CD14-positive monocyte (primary cell): ENCODE measurements at regions not wholly inside any gene's neighbourhood (a gene's known extent, or its start where the extent isn't known, plus 50 kb on each side); places are given as distances from the start of the nearest gene placed in this dataset.

ENCODE experiments used
- DNase-seq, 3 donors: peaks; one replicate each; pipeline ENCODE4 v3.0.0-alpha.2; 2011 to 2022
- H2AFZ ChIP-seq: 2 replicates; pipeline ENCODE4 v1.6.0; 2012; ENCODE audit warnings: mild to moderate bottlenecking, low read depth, low read length, inconsistent platforms; ENCODE audit not compliant: insufficient read depth, poor library complexity, severe bottlenecking
- H3K27ac ChIP-seq, 2 donors: 1 replicate in 1 of 2; 2 replicates in 1 of 2; pipeline ENCODE4 v1.5.1; 2012 to 2013; ENCODE audit warnings: low read length in 2 of 2, control low read depth in 1 of 2, inconsistent platforms in 1 of 2, low read depth in 1 of 2, mild to moderate bottlenecking in 1 of 2
- H3K27me3 ChIP-seq, 2 donors: one replicate each; pipeline versions ENCODE4 v1.6.0 to v1.6.1; 2011 to 2013; ENCODE audit warnings: low read length in 2 of 2; ENCODE audit not compliant: control insufficient read depth in 2 of 2, insufficient read depth in 2 of 2
- H3K36me3 ChIP-seq, 2 donors: replicated peaks in 1 of 2; 1 replicate in 1 of 2; 2 replicates in 1 of 2; pipeline versions ENCODE4 v1.5.1 to v1.6.1; 2012 to 2013; ENCODE audit warnings: low read length in 2 of 2, control low read depth in 1 of 2, inconsistent platforms in 1 of 2, mild to moderate bottlenecking in 1 of 2; ENCODE audit not compliant: insufficient read depth in 2 of 2, control insufficient read depth in 1 of 2
- H3K4me1 ChIP-seq, 2 donors: 1 replicate in 1 of 2; 2 replicates in 1 of 2; pipeline versions ENCODE4 v1.5.1 to v1.6.1; 2012 to 2013; ENCODE audit warnings: low read length in 2 of 2, control low read depth in 1 of 2, inconsistent platforms in 1 of 2, mild to moderate bottlenecking in 1 of 2, moderate library complexity in 1 of 2; ENCODE audit not compliant: insufficient read depth in 2 of 2, control insufficient read depth in 1 of 2
- H3K4me2 ChIP-seq: replicated peaks from 2 replicates; pipeline ENCODE3; 2012; ENCODE audit warnings: low read length, moderate library complexity, mild to moderate bottlenecking; ENCODE audit not compliant: poor library complexity, severe bottlenecking; ENCODE audit errors: extremely low read depth
- H3K4me3 ChIP-seq, 3 experiments: fragments of 200-600 bp in 1 of 3; sonication (generic) in 1 of 3; replicated peaks in 1 of 3; 1 replicate in 2 of 3; 2 replicates in 1 of 3; pipeline ENCODE4 v1.5.1; 2011 to 2013; ENCODE audit warnings: low read length in 3 of 3, mild to moderate bottlenecking in 3 of 3, control low read depth in 2 of 3, low read depth in 2 of 3, inconsistent platforms in 1 of 3, moderate library complexity in 1 of 3
- H3K79me2 ChIP-seq: 2 replicates; pipeline ENCODE4 v1.6.0; 2012; ENCODE audit warnings: mild to moderate bottlenecking, control low read depth, inconsistent platforms, low read length, moderate library complexity; ENCODE audit not compliant: insufficient read depth
- H3K9ac ChIP-seq: 2 replicates; pipeline ENCODE4 v1.6.0; 2017; ENCODE audit warnings: low read length, mild to moderate bottlenecking; ENCODE audit not compliant: insufficient read depth, poor library complexity, severe bottlenecking
- H3K9me3 ChIP-seq, 2 donors: replicated peaks in 1 of 2; 1 replicate in 1 of 2; 2 replicates in 1 of 2; pipeline versions ENCODE4 v1.5.1 to v1.6.1; 2012 to 2013; ENCODE audit warnings: low read length in 2 of 2, control low read depth in 1 of 2; ENCODE audit not compliant: control insufficient read depth in 1 of 2, insufficient read depth in 1 of 2
- H4K20me1 ChIP-seq: 2 replicates; pipeline ENCODE4 v1.6.0; 2012; ENCODE audit warnings: mild to moderate bottlenecking, low read length, control low read depth, moderate library complexity; ENCODE audit not compliant: insufficient read depth
- H3K27ac Mint-ChIP-seq, 7 donors: one replicate each; pipeline ENCODE4 v1.8.0; 2020; ENCODE audit warnings: mild to moderate bottlenecking in 7 of 7, mixed read lengths in 7 of 7, moderate library complexity in 6 of 7, inconsistent platforms in 2 of 7
- H3K27me3 Mint-ChIP-seq, 3 donors: one replicate each; pipeline ENCODE4 v1.8.0; 2021 to 2022; ENCODE audit warnings: low read depth in 3 of 3, mild to moderate bottlenecking in 3 of 3, mixed read lengths in 3 of 3, moderate library complexity in 3 of 3, inconsistent platforms in 1 of 3
- H3K36me3 Mint-ChIP-seq, 2 donors: one replicate each; pipeline ENCODE4 v1.8.0; 2020; ENCODE audit warnings: mixed read lengths in 2 of 2, inconsistent platforms in 1 of 2, mild to moderate bottlenecking in 1 of 2
- H3K4me1 Mint-ChIP-seq: one replicate; pipeline ENCODE4 v1.8.0; 2020; ENCODE audit warnings: mild to moderate bottlenecking, mixed read lengths
- H3K4me3 Mint-ChIP-seq, 2 donors: one replicate each; pipeline ENCODE4 v1.8.0; 2020; ENCODE audit warnings: mild to moderate bottlenecking in 2 of 2, mixed read lengths in 2 of 2, moderate library complexity in 1 of 2
- H3K9me3 Mint-ChIP-seq, 7 donors: one replicate each; pipeline ENCODE4 v1.8.0; 2020 to 2022; ENCODE audit warnings: mixed read lengths in 7 of 7, mild to moderate bottlenecking in 6 of 7, moderate library complexity in 6 of 7, inconsistent platforms in 2 of 7
- CTCF ChIP-seq: fragments of 200-600 bp; IDR thresholded peaks from one replicate; pipeline ENCODE4 v1.8.0; 2022; ENCODE audit warnings: antibody characterized with exemption, mild to moderate bottlenecking
- WGBS: methylation state at CpG from one replicate; pipeline ENCODE4 v1.1.5; 2013; ENCODE audit warnings: missing lambda C conversion rate; ENCODE audit not compliant: insufficient coverage; 5-methylcytosine and 5-hydroxymethylcytosine counted together
- intact Hi-C, 2 donors: fragments of 100-400 bp; cut with micrococcal nuclease; formaldehyde crosslinking; loops; one replicate each; pipeline versions ENCODE4 v1.15.0 to v1.15.1; 2023

DNA sequence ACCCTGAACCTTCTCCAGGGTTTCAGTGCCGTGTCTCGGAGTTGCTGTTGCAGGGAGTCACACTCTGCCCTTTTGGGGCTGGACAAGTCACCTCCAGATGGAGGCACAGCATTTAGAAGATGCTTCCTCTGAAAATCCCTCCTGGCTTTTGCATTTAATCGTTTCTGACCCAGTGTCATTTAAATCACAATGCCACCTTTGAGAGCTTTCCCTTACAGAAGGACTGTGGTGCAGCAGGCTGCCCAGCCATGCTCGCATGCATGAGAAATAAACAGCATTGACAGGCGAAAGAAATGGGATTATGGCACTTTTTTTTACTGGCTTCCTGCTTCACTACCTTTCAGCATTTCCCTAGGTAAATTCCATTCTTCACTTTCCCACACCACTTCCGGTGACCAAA is 113.4 kb upstream of the DYRK2 start:
- H2AFZ ChIP-seq, result no peak overlapping the region
- intact Hi-C loops, result no loop called here
- H3K9me3 ChIP-seq, result no peaks in the 10 kb centered on the region
- H3K79me2 ChIP-seq, result no peaks in the 10 kb centered on the region
- H3K4me3 ChIP-seq, result no peak overlapping the region
- no peaks in the 10 kb centered on the region for H3K27me3 ChIP-seq
- DNase-seq, result no peak
- no peaks in the 10 kb centered on the region for H3K4me1 Mint-ChIP-seq
- 90% methylated on average over 4 of the region's 6 CpGs for WGBS
- H3K9ac ChIP-seq, result no peak overlapping the region
- H3K27ac ChIP-seq, result no peak overlapping the region
- H3K27me3 Mint-ChIP-seq, result peaks cover 0 to 2% (median 2%) of the 10 kb centered on the region in 3 donors
- TF ChIP-seq CTCF, result no peak
- no peaks in the 10 kb centered on the region for H4K20me1 ChIP-seq
- no peaks in the 10 kb centered on the region for H3K4me1 ChIP-seq
- H3K36me3 ChIP-seq, result no peaks in the 10 kb centered on the region
- no peaks in the 10 kb centered on the region for H3K36me3 Mint-ChIP-seq
- no peak overlapping the region for H3K4me3 Mint-ChIP-seq
- no peak overlapping the region for H3K27ac Mint-ChIP-seq
- H3K9me3 Mint-ChIP-seq, result peaks cover 0 to 4% (median 0%) of the 10 kb centered on the region in 7 donors
- H3K4me2 ChIP-seq, result no peak overlapping the region

- H3K27me3 Mint-ChIP-seq, result peaks cover 0 to 2% (median 2%) of the 10 kb centered on the region in 3 donors
- intact Hi-C loops, result no loop called here
- H3K36me3 Mint-ChIP-seq, result no peaks in the 10 kb centered on the region
- Histone ChIP-seq H4K20me1 (no peaks in the 10 kb centered on the region), H3K27me3 (no peaks in the 10 kb centered on the region), H3K9ac (no peak overlapping the region), H3K4me3 (no peak overlapping the region), H3K9me3 (no peaks in the 10 kb centered on the region), H3K4me2 (no peak overlapping the region), H2AFZ (no peak overlapping the region), H3K79me2 (no peaks in the 10 kb centered on the region), H3K4me1 (no peaks in the 10 kb centered on the region), H3K36me3 (no peaks in the 10 kb centered on the region), H3K27ac (no peak overlapping the region)
- 72% methylated on average over 5 of the region's 5 CpGs for WGBS
- DNase-seq, result no peak
- no peak overlapping the region for H3K27ac Mint-ChIP-seq
- peaks cover 0 to 4% (median 0%) of the 10 kb centered on the region in 7 donors for H3K9me3 Mint-ChIP-seq
- no peak overlapping the region for H3K4me3 Mint-ChIP-seq
- TF ChIP-seq CTCF, result no peak
- no peaks in the 10 kb centered on the region for H3K4me1 Mint-ChIP-seq
Measured at GRCh38 chr12:67535971-67536370, 112.6 kb upstream of the DYRK2 start.
